Endothelial cell of umbilical vein (primary cell): ENCODE measurements at regions not wholly inside any gene's neighbourhood (a gene's known extent, or its start where the extent isn't known, plus 50 kb on each side); places are given as distances from the start of the nearest gene placed in this dataset.

Source experiments
- BruUV-seq: library from RNA; stranded (reverse); fragments of 400-500 nt; replicated peaks from 2 replicates; lab custom pipeline; 2021; lab: Mats Ljungman, UMichigan
- CTCF ChIA-PET: fragments of 300-600, 350-600 bp; sonication (Branson Sonifier 250); formaldehyde crosslinking; loops from one replicate; lab custom pipeline; 2021; ENCODE audit warnings: antibody characterized with exemption, inconsistent platforms; lab: Charles Lee
- POLR2A ChIA-PET: fragments of 300-600, 350-600 bp; sonication (Branson Sonifier 250); formaldehyde crosslinking; loops from one replicate; lab custom pipeline; 2021; ENCODE audit warnings: antibody characterized with exemption, inconsistent platforms; lab: Charles Lee
- DNase-seq: peaks from one replicate; pipeline ENCODE4 v3.0.0-alpha.2; 2011; ENCODE audit warnings: low read depth, low spot score
- FAIRE-seq: peaks from 2 replicates; lab custom pipeline; 2011; peaks lifted over from hg19 to GRCh38; lab: Jason Lieb, UNC
- H2AFZ ChIP-seq: 2 replicates; pipeline ENCODE4 v1.6.0; 2012; ENCODE audit warnings: low read depth, low read length, control low read depth, inconsistent platforms
- H3K27ac ChIP-seq: 2 replicates; pipeline ENCODE4 v1.5.1; 2011; ENCODE audit warnings: low read depth, mild to moderate bottlenecking, control low read depth, low read length, moderate library complexity; ENCODE audit not compliant: insufficient read depth
- H3K27me3 ChIP-seq, 2 experiments: 2 replicates each; pipeline versions ENCODE4 v1.6.0 to v1.6.1; 2011; ENCODE audit warnings: low read length in 2 of 2, mixed read lengths in 1 of 2; ENCODE audit not compliant: control insufficient read depth in 2 of 2, insufficient read depth in 2 of 2
- H3K36me3 ChIP-seq, 2 experiments: 2 replicates in 1 of 2; 3 replicates in 1 of 2; pipeline ENCODE4 v1.5.1; 2011; ENCODE audit warnings: low read length in 2 of 2, mild to moderate bottlenecking in 1 of 2, moderate library complexity in 1 of 2; ENCODE audit not compliant: control insufficient read depth in 2 of 2, insufficient read depth in 2 of 2; ENCODE audit errors: extremely low read depth in 1 of 2
- H3K4me1 ChIP-seq: 3 replicates; pipeline ENCODE4 v1.5.1; 2011; ENCODE audit warnings: mild to moderate bottlenecking, low read length; ENCODE audit not compliant: control insufficient read depth, insufficient read depth; ENCODE audit errors: extremely low read depth
- H3K4me2 ChIP-seq: 2 replicates; pipeline ENCODE4 v1.6.1; 2011; ENCODE audit warnings: low read length, control low read depth, mixed read lengths; ENCODE audit not compliant: insufficient read depth
- H3K4me3 ChIP-seq, 3 experiments: fragments of 200-600 bp in 1 of 3; sonication (generic), shearing (Covaris generic) in 1 of 3; replicated peaks in 1 of 3; 2 replicates each; pipeline ENCODE4 v1.5.1; 2011 to 2016; ENCODE audit warnings: control low read depth in 3 of 3, low read length in 3 of 3, mild to moderate bottlenecking in 2 of 3, inconsistent platforms in 1 of 3, low read depth in 1 of 3, moderate library complexity in 1 of 3; ENCODE audit not compliant: insufficient read depth in 1 of 3
- H3K79me2 ChIP-seq: 2 replicates; pipeline ENCODE4 v1.6.0; 2012; ENCODE audit warnings: low read length, inconsistent platforms; ENCODE audit not compliant: control insufficient read depth, insufficient read depth
- H3K9ac ChIP-seq: replicated peaks from 2 replicates; pipeline ENCODE3; 2011; ENCODE audit warnings: low read length, control low read depth; ENCODE audit not compliant: insufficient read depth; ENCODE audit errors: extremely low read depth
- H3K9me1 ChIP-seq: replicated peaks from 3 replicates; pipeline ENCODE4 v1.6.0; 2011; ENCODE audit warnings: mild to moderate bottlenecking, low read length; ENCODE audit not compliant: control insufficient read depth, insufficient read depth; ENCODE audit errors: extremely low read depth
- H3K9me3 ChIP-seq: replicated peaks from 2 replicates; pipeline ENCODE4 v1.5.1; 2012; ENCODE audit warnings: low read length, inconsistent platforms; ENCODE audit not compliant: control insufficient read depth, insufficient read depth
- H4K20me1 ChIP-seq: replicated peaks from 2 replicates; pipeline ENCODE3; 2011; ENCODE audit warnings: mild to moderate bottlenecking, low read length; ENCODE audit not compliant: control insufficient read depth, insufficient read depth; ENCODE audit errors: extremely low read depth
- EZH2 ChIP-seq: IDR thresholded peaks from 2 replicates; pipeline ENCODE4 v1.6.1; 2012; ENCODE audit warnings: borderline replicate concordance, low read depth, mild to moderate bottlenecking, moderate library complexity, low read length, inconsistent platforms; ENCODE audit not compliant: severe bottlenecking
- FOS ChIP-seq: IDR thresholded peaks from 2 replicates; pipeline ENCODE4 v1.6.1; 2011; ENCODE audit warnings: mild to moderate bottlenecking, low read length, moderate library complexity, borderline replicate concordance; ENCODE audit not compliant: insufficient read depth
- GATA2 ChIP-seq: IDR thresholded peaks from 2 replicates; pipeline ENCODE4 v1.7.0; 2011; ENCODE audit warnings: low read depth, mild to moderate bottlenecking, moderate library complexity, mixed read lengths, low read length; ENCODE audit not compliant: insufficient read length, insufficient read depth
- JUN ChIP-seq: IDR thresholded peaks from 2 replicates; pipeline ENCODE4 v1.6.1; 2011; ENCODE audit warnings: borderline replicate concordance, low read depth; ENCODE audit not compliant: insufficient read length, insufficient read depth
- MYC ChIP-seq: IDR thresholded peaks from one replicate; pipeline ENCODE4 v1.6.1; 2011; ENCODE audit warnings: mild to moderate bottlenecking, low read depth, low read length
- POLR2A ChIP-seq: IDR thresholded peaks from 2 replicates; pipeline ENCODE4 v1.6.1; 2012; ENCODE audit warnings: low read depth, mild to moderate bottlenecking, control low read depth, low read length
- POLR2AphosphoS5 ChIP-seq: IDR thresholded peaks from 2 replicates; pipeline ENCODE4 v1.6.1; 2012; ENCODE audit warnings: low read depth, mild to moderate bottlenecking, control low read depth, low read length, moderate library complexity; ENCODE audit not compliant: insufficient read depth
- dilution Hi-C: fragments of 300-500 bp; cut with MboI; formaldehyde crosslinking; loops from one replicate; pipeline ENCODE4 v1.15.0; 2019; ENCODE audit warnings: low sequenced_read_pairs; ENCODE audit not compliant: extremely low pct_ligation_motif_present
- intact Hi-C: fragments of 100-400 bp; cut with micrococcal nuclease; formaldehyde crosslinking; loops from one replicate; pipeline ENCODE4 v1.10.0; 2022
- TF ChIP-seq, protein P1 (sequence below), 2 donors: IDR thresholded peaks; 1 replicate in 1 of 2; 2 replicates in 1 of 2; pipeline ENCODE4 v1.5.1; 2011; ENCODE audit warnings: low read length in 2 of 2, mild to moderate bottlenecking in 2 of 2, moderate library complexity in 2 of 2, control low read depth in 1 of 2, inconsistent platforms in 1 of 2, low read depth in 1 of 2; ENCODE audit not compliant: insufficient read depth in 1 of 2; ENCODE audit errors: extremely low read depth in 1 of 2
- TF ChIP-seq, protein P2 (sequence below): IDR thresholded peaks from 2 replicates; pipeline ENCODE4 v1.6.1; 2011; ENCODE audit not compliant: insufficient read depth, insufficient read length

DNA sequence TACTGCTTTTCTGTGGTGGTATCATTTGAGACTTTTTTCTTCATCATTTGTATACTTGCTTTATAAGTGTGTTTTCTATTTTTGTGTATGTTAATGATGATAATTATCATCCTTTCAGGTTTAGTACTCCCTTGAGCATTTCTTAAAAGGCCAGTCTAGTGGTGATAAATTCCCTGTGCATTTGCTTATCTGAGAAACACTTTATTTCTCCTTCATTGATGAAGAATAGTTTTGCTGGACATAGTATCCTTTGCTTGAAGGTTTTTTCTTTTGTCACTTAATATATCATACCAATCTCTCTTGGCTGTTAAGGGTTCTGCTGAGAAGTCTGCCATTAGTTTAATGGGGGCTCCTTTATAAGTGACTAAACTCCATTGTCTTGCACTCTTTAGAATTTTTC, 123.2 kb upstream of the IRAK1BP1 start:
- Histone ChIP-seq H3K27me3 (no peaks in the 10 kb centered on the region), H4K20me1 (no peaks in the 10 kb centered on the region), H3K9me3 (no peaks in the 10 kb centered on the region), H2AFZ (no peak overlapping the region), H3K9ac (no peak overlapping the region), H3K79me2 (no peaks in the 10 kb centered on the region), H3K4me1 (no peaks in the 10 kb centered on the region), H3K27ac (no peak overlapping the region), H3K36me3 (no peaks in the 10 kb centered on the region), H3K4me2 (no peak overlapping the region), H3K9me1 (no peaks in the 10 kb centered on the region), H3K4me3 (no peak overlapping the region)
- no peak for FAIRE-seq
- no peak for TF ChIP-seq POLR2AphosphoS5
- TF ChIP-seq, protein P1, sequence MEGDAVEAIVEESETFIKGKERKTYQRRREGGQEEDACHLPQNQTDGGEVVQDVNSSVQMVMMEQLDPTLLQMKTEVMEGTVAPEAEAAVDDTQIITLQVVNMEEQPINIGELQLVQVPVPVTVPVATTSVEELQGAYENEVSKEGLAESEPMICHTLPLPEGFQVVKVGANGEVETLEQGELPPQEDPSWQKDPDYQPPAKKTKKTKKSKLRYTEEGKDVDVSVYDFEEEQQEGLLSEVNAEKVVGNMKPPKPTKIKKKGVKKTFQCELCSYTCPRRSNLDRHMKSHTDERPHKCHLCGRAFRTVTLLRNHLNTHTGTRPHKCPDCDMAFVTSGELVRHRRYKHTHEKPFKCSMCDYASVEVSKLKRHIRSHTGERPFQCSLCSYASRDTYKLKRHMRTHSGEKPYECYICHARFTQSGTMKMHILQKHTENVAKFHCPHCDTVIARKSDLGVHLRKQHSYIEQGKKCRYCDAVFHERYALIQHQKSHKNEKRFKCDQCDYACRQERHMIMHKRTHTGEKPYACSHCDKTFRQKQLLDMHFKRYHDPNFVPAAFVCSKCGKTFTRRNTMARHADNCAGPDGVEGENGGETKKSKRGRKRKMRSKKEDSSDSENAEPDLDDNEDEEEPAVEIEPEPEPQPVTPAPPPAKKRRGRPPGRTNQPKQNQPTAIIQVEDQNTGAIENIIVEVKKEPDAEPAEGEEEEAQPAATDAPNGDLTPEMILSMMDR (IDR thresholded peaks at IDR 0.05; ENCODE audit: extremely low read depth in 1 of 2, insufficient read depth in 1 of 2, low read depth in 1 of 2, low read length in 2 of 2): no peak
- TF ChIP-seq POLR2A: no peak
- TF ChIP-seq EZH2: no peak
- no peak for TF ChIP-seq FOS
- TF ChIP-seq, protein P2, sequence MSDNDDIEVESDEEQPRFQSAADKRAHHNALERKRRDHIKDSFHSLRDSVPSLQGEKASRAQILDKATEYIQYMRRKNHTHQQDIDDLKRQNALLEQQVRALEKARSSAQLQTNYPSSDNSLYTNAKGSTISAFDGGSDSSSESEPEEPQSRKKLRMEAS: no peak
- TF ChIP-seq MYC: no peak
- no peak for TF ChIP-seq GATA2
- TF ChIP-seq JUN: no peak
- dilution Hi-C loops (no loop called here), intact Hi-C loops (no loop called here)
- CTCF ChIA-PET: no interaction called here
- POLR2A ChIA-PET: no interaction called here
- no peak for DNase-seq
- no TSS peak for BruUV-seq
